ENCODE measurements at regions not wholly inside any gene's neighbourhood (a gene's known extent, or its start where the extent isn't known, plus 50 kb on each side); places are given as distances from the start of the nearest gene placed in this dataset.

DNA sequence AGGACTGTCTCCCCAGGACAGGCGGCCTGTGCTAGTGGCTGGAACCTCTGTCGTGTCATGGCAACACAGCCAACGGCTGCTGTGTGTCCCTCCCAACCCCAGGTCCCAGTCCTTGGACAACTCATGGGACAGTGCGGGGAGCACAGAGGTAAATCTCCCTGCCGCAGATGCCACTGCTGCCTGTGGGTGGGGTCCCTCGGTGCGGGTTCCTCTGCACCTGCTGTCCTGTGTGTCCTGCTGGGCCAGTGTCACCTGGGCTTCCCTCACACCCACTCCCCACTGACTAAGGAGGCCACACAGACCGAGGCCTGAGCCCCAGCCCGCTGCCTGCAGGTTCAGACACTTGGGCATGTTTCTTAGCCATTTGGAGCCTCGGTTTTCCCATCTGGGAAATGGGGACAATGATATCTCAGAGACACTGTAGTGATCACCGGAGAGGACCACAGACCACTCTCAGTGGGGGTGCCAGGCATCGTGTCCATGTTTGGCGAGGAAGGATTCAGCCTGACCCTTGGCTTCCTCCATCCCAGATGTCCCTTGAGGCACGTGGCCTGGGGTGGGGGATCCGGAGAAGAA is 96.5 kb downstream of the SIK1 start:
- TF ChIP-seq, protein P1, sequence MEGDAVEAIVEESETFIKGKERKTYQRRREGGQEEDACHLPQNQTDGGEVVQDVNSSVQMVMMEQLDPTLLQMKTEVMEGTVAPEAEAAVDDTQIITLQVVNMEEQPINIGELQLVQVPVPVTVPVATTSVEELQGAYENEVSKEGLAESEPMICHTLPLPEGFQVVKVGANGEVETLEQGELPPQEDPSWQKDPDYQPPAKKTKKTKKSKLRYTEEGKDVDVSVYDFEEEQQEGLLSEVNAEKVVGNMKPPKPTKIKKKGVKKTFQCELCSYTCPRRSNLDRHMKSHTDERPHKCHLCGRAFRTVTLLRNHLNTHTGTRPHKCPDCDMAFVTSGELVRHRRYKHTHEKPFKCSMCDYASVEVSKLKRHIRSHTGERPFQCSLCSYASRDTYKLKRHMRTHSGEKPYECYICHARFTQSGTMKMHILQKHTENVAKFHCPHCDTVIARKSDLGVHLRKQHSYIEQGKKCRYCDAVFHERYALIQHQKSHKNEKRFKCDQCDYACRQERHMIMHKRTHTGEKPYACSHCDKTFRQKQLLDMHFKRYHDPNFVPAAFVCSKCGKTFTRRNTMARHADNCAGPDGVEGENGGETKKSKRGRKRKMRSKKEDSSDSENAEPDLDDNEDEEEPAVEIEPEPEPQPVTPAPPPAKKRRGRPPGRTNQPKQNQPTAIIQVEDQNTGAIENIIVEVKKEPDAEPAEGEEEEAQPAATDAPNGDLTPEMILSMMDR (conservative IDR thresholded peaks at IDR 0.05; ENCODE audit: low read depth, low read length): no peak
- TF ChIP-seq EZH2 (IDR thresholded peaks at IDR 0.05; ENCODE audit: low read length, unreplicated experiment): no peak
